SIG-M5 (cell line): ENCODE measurements at regions not wholly inside any gene's neighbourhood (a gene's known extent, or its start where the extent isn't known, plus 50 kb on each side); places are given as distances from the start of the nearest gene placed in this dataset.

Source experiments
- DNase-seq: peaks from one replicate; lab custom pipeline; 2025; lab: John Stamatoyannopoulos, UW

- no peak for DNase-seq
These were observed 576.5 kb downstream of the MED13L start for GRCh38 chr12:115700896-115701465.

DNA sequence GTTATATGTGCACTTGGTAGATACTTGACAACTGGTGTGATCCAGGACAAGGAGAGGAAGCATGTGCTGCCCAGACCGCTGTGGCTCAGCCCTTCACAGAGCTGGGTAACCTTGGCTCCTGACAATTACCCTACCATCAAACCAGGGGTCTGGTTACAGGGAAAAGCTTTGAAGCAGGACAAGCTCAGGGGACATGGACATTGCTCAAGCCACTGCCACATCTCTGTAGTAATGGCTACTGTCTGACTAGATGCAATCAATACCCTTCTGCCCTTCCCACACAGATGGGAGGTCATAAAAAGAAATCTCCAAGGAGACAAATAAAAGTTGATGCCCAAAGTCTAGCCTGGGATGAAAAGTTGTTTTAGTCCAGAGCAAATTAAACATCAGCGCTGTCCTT, 577.4 kb downstream of the MED13L start:
- no peak for DNase-seq

- no peak for DNase-seq
These were observed 579.2 kb downstream of the MED13L start for GRCh38 chr12:115698257-115698656.

GRCh38 chr12:115697340-115697739, 580.2 kb downstream of the MED13L start:
- no peak for DNase-seq

- no peak for DNase-seq
These were observed 582.9 kb downstream of the MED13L start for GRCh38 chr12:115694564-115694963.

DNA sequence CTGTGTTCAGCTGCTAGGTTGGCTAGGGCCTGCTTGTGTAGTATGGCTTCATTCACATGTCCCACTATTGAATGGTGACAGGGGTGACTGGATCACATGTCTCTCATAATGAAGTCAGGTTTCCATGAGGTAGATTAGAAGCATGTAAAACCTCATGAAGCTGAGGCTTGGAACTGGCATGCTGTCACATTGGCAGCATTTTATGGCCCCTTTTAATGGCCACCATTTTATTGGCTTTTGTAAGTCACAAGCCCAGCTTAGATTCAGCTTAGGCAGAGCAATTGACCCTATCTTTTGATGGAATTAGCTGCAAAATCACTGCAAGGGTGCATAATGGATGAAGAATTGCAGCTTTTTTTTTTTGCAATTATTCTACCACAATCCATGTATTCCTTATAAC, 583.5 kb downstream of the MED13L start:
- no peak for DNase-seq

DNA sequence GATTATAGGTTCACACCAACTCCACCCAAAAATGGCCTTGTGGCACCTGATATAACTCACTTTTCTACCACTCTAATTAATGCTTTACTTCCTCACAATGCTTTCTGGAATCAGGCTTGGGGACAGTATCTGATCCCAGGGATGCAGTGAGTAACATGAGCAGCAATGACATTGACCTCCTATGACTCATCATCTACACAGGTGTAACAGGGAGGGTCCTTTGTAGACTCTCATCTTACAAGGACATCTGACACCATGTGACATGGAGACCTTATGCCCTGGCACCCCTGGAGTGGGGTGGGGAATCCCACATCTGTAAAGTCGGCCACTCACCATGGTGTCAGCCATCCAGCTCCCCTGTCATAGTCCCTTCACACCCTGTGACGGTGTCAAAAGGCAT, 586.4 kb downstream of the MED13L start:
- DNase-seq, result no peak

GRCh38 chr12:115687094-115687493, 590.4 kb downstream of the MED13L start:
- no peak for DNase-seq

DNA sequence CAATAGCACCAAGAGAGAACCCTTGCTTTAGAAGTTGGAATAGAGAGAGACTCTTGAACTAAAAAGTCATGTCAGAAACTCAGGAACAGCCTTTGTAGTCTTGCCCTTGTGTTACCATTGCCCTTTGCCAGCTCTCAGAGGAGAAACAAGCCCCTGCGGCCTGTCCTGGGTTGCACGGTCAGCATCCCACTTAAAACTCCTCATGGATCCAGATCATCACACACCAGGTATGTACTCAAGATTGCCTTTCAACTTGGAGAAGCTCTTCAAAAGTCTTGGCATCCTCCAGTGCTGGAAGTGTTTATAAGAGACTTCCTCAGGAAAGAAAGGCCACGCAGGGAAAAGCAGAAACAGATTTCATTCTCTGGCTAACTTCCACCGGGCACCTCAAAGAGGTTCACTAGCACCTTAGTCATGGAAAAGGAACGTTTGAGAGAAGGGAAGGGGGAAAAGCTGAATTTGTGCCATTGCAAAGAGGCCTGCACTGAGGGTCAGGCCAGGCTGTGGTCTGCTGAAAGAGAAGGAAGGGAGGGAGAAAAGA, 594.2 kb downstream of the MED13L start:
- DNase-seq, result no peak

- no peak for DNase-seq
These were observed 596.5 kb downstream of the MED13L start for GRCh38 chr12:115680967-115681366.

- DNase-seq, result no peak
These were observed 604.9 kb downstream of the MED13L start for GRCh38 chr12:115672506-115673080.

DNA sequence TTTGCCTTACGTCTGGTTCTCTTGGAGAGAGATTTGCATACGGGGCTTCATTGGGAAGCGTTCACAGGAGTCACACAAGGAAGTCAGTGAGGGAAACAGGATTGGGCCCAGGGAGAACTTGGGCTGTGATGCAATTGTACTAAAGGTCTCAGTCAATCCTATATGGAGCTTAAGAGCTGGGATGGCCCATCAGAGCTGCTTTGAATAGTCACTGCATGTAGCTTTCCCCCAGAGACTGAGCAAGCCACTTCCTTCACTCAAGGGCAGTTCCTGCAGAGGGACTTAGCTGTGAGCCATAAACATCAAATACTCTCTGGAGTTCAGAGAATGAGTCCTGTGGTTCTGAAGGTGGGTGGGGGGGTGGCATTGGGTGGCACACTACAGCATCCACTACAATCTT, 605.4 kb downstream of the MED13L start:
- no peak for DNase-seq

DNA sequence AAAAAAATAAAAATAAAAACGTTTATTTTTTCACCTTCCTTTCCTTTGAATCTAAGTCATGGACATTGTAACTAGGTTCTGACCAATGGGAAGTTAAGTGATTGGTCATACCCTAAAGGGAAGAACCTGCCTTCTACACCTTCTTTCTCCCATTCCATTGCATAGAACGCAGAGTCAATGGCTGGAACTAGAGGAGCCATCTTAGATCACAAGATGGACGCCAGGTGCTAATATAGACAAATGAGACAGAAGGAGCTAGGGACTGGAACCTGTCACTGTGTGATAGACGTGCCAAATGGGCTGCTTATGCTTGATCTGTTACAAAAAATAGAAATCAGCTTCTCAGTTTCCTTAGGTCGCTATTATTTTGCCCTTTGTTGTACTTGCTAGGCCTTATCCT, 606.6 kb downstream of the MED13L start:
- no peak for DNase-seq

GRCh38 chr12:115667116-115667515, 610.4 kb downstream of the MED13L start:
- DNase-seq, result no peak

GRCh38 chr12:115666168-115666567, 611.3 kb downstream of the MED13L start:
- DNase-seq, result no peak

DNA sequence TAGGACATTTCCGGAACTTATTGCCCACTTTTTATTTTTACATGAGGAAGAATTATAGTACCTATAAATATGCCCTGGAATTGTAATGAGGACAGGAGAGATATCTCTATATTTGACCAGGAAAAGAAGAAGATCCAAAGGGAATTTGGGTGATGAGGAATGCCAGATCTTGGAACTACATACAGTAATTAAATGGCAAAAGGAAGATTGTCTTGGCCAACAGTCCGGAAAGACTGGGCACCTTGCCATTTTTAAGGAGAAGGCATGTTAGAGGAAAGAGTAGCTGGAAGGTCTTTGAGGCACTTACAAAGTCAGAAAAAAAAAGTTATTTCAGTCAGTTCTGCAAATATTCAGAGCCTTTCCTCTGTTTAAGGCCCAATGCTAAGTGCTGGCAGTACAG, 616.4 kb downstream of the MED13L start:
- DNase-seq, result no peak

GRCh38 chr12:115660211-115660805, 617.2 kb downstream of the MED13L start:
- DNase-seq, result no peak

DNA sequence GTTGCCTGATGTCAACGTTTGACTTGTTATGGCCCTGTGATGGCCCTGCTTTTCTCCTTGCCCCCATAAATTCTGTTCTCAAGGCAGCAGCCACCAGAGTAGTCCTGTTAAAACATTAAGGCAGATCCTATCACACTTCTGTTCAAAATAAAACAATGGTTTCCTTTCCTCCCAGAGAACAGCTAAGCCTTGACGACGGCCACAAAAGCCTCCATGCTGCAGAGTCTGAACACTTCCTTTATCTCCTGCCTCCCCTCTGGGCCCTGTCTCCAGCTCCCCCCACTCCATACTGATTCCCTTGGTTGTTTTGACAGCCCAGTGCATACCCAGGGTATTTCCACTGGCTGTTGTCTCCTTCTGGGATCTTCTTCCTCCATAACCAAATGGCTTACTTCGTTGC, 618.1 kb downstream of the MED13L start:
- no peak for DNase-seq

- DNase-seq, result no peak
These were observed 620.1 kb downstream of the MED13L start for GRCh38 chr12:115657081-115658013.

- DNase-seq, result no peak
These were observed 627.5 kb downstream of the MED13L start for GRCh38 chr12:115650026-115650425.

DNA sequence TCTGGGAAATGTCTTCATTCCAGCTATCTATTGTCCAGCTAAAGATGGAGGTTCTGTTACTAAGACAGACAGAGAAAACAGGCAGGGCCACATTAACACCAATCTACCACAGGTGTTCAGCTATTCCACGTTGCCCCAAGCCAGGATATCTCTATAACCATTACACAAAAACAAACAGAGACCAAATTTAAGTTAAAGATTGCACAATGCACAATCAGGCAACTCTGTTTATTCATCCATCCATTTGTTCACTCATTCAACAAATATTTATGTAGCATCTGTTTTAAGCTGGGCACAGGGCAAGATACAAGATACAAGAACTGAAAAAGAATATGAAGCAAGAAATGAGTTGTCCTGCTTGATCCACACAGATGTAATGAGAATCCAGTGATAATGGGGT, 629.0 kb downstream of the MED13L start:
- no peak for DNase-seq

GRCh38 chr12:115646210-115646609, 631.3 kb downstream of the MED13L start:
- DNase-seq, result no peak

- no peak for DNase-seq
These were observed 636.6 kb downstream of the MED13L start for GRCh38 chr12:115640929-115641328.
